GM18505 (cell line): ENCODE measurements at regions not wholly inside any gene's neighbourhood (a gene's known extent, or its start where the extent isn't known, plus 50 kb on each side); places are given as distances from the start of the nearest gene placed in this dataset.

Source experiments
- ATAC-seq: cut with Tn5 transposase; IDR thresholded peaks from one replicate; pipeline ENCODE4 v1.9.1; 2021; ENCODE audit not compliant: unreplicated experiment
- POLR2A ChIP-seq: IDR thresholded peaks from 4 replicates; pipeline ENCODE4 v1.6.1; 2011; ENCODE audit warnings: borderline replicate concordance; ENCODE audit not compliant: insufficient read depth, insufficient read length; ENCODE audit errors: extremely low read depth

DNA sequence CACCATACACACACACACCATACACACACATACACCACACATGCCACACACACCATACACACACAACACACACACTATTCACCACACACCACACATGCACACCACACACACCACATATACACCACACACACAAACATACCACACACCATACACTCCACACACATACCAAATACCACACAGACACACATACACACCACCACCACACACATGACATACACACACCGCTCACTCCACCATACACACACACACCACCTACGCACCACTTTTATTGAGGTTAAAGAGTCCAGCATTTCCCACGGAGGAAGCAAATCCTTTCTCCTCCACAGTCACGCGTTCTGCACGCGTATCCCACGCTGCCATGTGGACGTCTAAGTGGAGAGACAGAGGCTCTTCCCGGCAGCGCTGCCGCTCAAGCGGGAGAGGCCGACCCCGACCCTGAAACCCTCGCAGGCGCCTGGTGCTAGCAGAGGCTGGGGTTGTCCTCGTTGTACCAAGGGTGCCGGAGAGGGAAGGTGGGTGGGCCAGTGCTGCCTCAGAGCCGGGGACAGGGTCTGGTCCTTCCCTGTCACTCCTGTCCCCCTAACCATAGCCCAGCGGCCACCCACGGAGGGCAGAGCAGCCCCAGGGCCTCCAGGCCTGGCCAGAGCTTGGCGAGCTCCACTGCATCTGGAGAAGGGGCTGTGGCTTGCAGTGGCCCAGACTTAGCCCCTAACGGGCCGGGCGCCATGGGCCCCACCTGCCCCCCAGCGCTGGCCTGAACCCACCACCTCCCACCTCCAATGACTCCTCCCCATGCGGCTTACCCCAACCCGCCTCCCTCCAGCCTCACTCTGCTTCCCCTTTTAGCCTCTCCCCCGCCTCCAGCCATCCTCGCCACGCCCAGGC, 1495.0 kb downstream of the BRD1 start:
- ATAC-seq = no peak
- no peak for TF ChIP-seq POLR2A

DNA sequence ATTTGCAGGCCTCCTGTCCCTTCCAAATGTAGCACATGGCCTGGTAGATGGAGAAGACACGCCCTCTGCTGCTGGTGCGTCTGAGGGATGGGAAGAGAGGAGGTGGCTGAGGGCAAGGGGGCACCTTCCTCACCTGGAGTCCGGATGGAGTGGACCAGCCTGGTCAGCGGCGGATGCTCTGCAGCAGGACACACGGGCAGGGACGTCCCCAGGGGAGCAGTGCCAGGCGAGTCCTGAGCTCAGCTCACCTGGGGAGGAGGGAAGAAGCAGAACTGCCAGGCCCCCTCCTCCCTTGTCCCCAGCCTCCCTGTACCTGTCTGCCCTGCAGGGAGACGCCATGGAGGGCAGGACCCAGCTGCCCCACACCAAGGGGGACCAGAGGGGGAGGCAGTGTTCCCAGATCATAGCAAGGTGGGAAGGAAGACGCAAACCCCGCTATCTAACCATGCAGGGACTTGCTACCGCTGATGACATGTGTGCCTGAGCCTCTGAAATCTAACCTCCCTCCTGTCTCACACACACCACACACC, 1495.9 kb downstream of the BRD1 start:
- TF ChIP-seq POLR2A = no peak
- ATAC-seq = no peak

DNA sequence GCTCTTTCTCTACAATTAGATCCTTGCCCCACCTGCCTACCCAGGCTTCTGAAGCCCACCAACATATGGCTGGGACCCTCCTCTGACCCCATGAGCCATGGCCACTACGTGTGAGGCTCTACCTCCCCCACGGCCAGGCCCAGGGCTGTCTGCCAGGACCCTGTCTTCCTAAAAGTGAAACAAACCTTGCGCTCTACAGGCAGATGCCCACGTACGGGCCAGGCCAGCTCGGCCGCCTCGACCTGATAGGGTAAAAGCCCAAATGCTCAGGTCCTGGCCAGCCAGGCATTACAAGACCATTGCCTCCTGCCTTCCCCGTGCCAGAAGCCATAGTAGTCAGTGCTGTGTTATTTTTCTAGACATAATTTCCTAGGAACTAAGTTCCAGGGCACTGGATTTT, 1496.4 kb downstream of the BRD1 start:
- ATAC-seq = no peak
- no peak for TF ChIP-seq POLR2A

DNA sequence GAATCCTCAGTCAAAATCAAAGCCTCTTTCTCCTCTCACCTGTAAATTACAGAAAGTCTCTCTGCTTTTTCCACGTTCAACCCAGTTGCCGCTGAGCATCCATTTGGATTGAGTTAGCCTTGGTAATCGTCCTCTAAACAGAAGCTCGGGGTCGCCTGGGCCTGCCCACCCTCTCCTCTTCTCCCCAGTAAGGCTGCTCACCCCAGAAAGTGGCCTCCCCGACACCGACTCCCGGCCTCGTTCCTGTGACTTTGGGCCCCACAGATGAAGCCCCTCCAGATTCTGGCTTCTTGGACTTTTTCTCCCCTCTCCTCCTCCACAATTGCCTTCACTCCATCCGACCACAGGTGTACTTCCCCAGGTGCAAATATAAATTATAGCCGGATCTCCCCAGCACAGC, 1500.0 kb downstream of the BRD1 start:
- ATAC-seq = no peak
- no peak for TF ChIP-seq POLR2A

DNA sequence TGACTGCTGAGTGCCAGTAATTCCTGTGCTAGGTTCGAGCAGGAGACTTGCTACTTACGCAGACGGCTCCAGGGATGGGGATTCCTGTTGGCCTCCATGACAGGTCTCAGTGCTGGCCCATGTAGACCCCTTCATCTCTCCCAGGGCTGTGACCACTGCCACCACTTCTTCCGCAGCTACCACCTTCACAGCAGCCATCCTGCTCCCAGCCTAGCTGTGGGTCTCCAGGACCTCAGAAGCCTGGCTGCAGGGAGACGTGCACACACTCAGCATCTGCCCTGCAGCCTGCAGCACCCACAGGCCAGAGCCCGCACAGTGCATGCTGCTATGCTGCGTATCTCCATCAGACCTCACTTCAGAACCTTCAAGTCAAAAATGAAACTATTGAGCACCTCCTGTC, 1503.9 kb downstream of the BRD1 start:
- TF ChIP-seq POLR2A = no peak
- ATAC-seq = no peak

DNA sequence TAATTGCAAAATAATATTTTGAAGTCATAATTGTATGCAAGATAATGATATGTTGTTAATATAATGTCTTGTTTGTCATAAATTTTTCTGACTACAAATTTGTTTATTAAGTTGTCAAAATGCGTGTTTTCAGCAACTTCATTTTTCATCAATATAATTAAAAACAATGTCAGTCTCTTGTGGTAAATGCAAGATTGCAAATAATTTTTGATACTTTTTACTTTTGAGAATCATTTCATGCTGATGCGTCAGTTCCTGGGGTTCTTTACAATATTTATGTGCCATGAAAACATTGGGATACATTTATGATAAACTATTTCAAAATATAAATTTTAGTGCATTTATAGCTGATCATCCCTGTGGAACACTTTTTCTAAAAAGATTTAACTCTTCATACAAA, 1504.8 kb downstream of the BRD1 start:
- no peak for TF ChIP-seq POLR2A
- ATAC-seq = no peak

DNA sequence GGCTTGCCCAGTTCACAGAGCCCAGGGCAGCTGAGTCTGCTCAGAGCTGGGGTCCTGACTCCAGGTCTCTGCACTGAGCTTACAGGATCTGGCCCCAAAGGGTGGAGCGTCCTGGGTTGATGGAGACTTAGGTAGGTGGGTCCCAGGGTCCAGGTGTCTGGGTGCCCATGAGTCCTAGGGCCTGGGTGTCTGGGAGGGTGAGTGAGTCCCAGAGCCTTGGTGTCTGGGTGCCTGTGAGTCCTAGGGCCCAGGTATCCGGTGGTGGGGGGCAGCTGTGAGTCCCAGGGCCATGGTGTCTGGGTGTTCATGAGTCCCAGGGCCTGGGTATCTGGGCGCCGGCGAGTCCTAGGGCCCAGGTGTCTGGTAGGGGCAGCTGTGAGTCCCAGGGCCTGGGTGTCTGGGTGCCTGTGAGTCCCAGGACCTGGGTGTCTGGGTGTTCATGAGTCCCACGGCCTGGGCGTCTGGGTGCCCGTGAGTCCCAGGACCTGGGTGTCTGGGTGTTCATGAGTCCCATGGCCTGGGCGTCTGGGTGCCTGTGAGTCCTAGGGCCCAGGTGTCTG, 1505.6 kb downstream of the BRD1 start:
- ATAC-seq = no peak
- no peak for TF ChIP-seq POLR2A

DNA sequence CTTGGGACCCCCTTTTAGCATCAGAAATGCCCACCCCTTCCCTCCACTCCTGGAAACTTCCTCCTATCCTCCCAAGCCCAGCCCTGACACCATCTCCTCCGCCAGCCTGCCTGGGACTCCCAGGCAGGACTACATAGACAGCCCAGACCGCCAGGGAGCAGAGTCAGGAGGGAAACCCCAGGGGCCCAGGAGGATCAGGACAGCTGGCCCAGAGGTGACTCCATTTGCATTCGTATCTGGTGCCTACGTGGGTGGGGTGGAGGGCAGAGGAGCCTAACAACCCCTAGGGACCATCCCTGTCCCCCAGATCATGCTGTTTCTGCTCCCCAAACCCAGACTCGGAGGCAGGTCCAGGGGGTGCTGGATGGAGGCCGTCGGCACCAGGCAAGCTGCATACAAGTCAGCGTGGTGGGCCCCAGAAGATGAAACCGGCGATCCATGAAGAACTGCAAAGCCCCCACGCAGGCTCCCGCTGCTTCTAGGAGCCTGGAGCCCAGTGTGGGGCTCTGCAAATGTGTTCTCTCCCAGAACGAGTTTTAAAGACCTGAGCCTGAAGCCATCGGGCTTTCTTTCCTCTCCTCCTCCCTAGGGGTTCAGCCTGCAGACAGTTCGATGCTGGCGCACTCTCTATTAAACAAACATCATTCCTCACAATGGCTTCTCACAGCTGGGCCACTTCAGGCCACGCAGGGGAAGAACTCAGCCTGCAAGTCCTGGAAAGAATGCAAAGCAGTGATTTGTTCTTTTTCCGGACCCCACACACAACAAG, 1506.8 kb downstream of the BRD1 start:
- ATAC-seq = no peak

DNA sequence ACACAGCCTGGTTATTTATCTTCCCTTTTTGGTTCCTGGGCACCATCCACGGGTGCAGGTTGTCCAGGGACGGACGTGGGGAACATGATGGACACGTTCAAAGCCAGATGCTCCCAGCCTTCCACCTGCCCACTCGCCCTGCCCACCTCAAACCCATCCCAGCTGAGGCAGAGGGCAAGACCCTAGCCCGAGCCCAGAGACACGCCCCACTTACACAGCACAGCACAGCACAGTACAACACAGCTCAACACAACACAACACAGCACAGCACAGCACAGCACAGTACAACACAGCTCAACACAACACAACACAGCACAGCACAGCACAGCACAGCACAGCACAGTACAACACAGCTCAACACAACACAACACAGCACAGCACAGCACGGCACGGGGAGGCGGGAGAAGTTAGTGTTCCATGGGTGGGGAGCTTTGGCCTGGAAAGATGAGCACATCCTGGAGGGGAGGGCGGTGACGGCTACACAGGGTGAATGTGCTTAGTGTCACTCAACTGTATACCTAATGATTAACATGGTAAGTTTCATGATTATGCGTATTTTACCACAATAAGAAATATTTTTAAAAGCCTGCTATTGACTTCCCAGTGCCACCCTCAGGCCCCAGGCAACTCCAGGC, 1507.5 kb downstream of the BRD1 start:
- TF ChIP-seq POLR2A = no peak
- no peak for ATAC-seq

More for the DNA sequence above, 1506.8 kb downstream of the BRD1 start:
- no peak for TF ChIP-seq POLR2A

DNA sequence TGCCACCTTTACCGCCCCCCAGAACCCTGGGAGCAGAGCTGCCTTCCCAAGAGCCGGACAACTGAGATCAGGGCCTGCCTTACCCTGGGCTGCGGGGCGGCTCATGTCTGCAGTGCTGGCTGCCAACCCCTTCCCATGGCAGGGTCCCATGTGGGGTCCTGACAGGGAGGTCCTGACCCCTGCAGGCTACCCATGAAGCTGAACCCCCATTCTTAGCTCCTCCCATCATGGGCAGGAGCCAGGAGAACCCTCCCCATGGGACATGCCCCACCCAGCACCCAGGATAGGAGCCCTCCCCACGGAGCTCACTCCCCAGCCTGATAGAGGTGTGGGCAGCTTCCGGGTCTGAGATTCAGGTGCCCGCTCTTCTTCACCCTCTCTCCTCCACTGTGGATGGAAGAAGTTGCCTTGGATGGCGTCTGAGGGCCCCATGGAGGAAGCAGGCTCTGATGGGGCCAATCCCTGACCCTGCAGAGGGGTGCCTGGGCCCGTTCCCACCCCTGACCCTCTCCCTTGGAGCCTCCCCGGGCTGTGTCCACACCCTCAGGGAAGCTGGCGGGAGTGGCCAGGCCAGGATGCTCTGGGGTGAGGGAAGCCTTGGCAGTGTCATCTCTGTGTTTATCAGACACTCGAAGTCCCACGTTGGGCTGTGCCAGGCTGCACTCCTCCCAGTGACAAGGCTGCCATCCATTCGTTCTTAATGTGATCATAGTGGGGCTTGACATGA, 1508.2 kb downstream of the BRD1 start:
- ATAC-seq = no peak
- no peak for TF ChIP-seq POLR2A

DNA sequence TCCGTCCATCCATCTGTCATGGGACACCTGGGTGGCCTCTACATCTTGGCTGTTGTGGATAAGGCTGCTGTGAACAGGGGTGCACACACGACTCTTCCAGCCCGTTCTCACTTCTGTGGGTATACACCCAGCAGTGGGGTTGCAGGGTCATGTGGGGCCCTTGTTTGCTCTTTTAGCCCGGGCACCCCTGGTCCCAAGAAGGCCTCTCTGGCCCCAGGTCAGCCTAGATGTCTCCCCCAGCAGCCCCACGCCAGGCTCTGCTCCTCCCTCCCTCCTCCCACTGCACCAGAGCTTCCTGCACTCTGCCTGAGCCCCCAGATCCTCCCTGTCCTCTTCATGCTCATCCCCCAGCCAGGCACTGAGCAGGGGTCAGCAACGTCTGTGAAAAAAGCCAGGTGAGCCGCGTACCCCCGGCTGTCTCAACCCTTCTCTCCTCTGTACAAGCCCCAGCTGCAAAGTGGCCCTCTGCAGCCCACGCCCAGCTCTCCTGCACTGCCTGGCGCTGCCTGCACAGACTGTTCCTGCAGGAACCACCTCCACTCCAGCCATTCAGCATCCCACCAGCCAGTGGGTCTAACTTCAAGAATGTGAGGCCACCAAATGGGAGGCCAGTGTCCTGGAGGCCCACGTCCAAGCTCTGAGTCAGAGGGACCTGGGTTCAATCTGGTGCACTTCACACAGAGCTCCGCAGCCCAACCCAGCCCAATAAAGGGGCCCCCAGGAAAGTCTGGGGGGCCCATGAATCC, 1508.9 kb downstream of the BRD1 start:
- no peak for TF ChIP-seq POLR2A
- ATAC-seq = no peak

DNA sequence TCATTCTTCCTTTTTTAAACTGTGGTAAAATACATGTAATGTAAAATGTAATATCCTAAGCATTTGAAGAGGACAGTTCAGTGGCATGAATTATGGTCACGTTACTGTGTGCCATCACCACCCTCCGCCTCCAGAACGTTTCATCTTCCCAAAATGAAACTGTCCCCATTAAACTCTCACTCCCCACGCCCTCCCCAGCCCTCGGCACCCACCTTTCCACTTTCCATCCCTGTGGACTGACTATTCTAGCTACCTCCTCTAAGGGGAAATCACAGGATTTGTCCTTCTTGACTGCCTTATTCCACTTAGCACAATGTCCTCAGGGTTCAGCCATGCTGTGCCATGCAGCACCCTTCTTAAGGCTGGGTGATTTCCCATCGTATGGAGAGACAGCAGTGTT, 1509.5 kb downstream of the BRD1 start:
- no peak for ATAC-seq
- no peak for TF ChIP-seq POLR2A
